ENCODE measurements at regions not wholly inside any gene's neighbourhood (a gene's known extent, or its start where the extent isn't known, plus 50 kb on each side); places are given as distances from the start of the nearest gene placed in this dataset.

DNA sequence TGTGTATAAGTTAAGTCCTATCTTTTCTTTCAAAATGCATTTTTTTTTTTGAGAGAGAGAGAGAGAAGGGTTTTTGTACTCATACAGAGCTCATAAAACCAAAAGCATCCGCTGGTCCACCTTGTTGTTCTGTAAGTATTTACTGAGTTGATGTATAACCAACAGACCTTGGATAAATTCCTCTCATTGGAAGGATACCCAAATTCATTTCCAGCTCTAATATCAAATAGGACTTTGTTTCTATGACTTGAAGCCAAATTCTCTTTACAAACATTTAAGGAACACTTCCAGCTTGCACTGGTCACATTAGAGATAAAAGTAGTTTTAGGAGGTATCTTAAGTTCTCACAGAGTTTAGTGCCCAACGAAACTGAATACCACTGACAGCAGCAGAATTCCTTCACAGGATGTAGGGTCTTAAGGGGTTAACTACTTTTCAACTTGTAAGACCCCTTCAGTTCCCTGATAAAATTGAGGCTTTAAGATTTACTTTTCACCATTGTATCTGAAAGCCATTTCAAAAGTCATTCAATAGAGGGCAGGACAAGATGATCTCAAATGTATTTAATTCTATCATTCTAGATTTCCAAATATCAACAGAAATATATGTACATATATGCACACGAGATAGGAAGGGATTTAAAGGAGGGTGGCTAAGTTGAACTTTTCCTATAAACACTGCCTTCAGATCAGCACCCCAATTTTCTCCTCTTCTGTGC lies 1398.5 kb upstream of the CELF4 start:
- no peak for TF ChIP-seq CTCF (IDR thresholded peaks at IDR 0.05 in 8 of 11, conservative IDR thresholded peaks at IDR 0.05 in 3 of 11)
- no peak for TF ChIP-seq POLR2A (IDR thresholded peaks at IDR 0.05)
- no peak for TF ChIP-seq POLR2AphosphoS5 (IDR thresholded peaks at IDR 0.05)
